ENCODE measurements at regions not wholly inside any gene's neighbourhood (a gene's known extent, or its start where the extent isn't known, plus 50 kb on each side); places are given as distances from the start of the nearest gene placed in this dataset.
"Not testable (repeated sequence)": the region's sequence is repeated elsewhere in the genome, so short reads cannot be mapped to it uniquely, and the experiment has no call there.

DNA sequence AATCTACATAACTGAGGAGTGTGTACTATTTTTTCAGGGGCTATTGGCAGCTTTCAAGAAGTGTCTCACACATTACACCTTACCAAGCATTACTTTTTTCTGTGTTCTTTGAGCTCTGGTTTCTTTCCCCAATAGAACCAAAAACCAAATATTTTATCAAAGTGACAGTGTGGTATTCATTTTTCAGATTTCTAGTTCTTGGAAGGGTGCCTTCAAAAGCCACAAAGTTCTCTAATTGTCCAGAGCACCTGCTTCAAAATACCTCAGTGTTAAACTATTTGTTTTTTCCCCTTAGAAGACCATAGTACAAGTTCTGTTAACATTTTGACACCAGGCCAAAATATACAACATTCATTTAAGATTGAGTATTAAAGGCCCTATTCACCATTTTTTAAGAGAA is 515.7 kb downstream of the ETNK1 start:
- no peak overlapping the region for H3K27ac ChIP-seq
- TF ChIP-seq ZFX (IDR thresholded peaks at IDR 0.05) = no peak
- TF ChIP-seq, protein P1, sequence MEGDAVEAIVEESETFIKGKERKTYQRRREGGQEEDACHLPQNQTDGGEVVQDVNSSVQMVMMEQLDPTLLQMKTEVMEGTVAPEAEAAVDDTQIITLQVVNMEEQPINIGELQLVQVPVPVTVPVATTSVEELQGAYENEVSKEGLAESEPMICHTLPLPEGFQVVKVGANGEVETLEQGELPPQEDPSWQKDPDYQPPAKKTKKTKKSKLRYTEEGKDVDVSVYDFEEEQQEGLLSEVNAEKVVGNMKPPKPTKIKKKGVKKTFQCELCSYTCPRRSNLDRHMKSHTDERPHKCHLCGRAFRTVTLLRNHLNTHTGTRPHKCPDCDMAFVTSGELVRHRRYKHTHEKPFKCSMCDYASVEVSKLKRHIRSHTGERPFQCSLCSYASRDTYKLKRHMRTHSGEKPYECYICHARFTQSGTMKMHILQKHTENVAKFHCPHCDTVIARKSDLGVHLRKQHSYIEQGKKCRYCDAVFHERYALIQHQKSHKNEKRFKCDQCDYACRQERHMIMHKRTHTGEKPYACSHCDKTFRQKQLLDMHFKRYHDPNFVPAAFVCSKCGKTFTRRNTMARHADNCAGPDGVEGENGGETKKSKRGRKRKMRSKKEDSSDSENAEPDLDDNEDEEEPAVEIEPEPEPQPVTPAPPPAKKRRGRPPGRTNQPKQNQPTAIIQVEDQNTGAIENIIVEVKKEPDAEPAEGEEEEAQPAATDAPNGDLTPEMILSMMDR (conservative IDR thresholded peaks at IDR 0.05) = no peak

DNA sequence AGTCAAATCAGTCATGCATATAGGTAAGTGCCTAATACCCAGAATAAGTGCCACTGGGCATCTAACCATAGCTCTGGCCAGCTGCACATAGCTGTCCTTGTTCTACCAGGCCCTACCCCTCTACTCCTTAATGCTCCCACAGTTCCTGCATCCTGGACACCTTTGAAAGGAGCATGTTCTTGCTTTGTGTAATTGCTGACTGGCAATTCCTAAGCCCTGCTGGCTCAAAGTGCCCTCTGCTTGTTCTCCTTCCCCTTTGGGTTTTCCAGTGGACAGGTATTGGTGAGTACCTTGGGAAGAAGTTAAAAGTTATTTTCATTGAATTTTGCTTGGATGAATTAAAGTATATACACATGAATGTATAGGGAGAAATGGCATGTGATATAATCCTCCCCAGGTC is 516.4 kb downstream of the ETNK1 start:
- no peak overlapping the region for H3K27ac ChIP-seq
- TF ChIP-seq, protein P1 (conservative IDR thresholded peaks at IDR 0.05) = no peak
- no peak for TF ChIP-seq ZFX (IDR thresholded peaks at IDR 0.05)

DNA sequence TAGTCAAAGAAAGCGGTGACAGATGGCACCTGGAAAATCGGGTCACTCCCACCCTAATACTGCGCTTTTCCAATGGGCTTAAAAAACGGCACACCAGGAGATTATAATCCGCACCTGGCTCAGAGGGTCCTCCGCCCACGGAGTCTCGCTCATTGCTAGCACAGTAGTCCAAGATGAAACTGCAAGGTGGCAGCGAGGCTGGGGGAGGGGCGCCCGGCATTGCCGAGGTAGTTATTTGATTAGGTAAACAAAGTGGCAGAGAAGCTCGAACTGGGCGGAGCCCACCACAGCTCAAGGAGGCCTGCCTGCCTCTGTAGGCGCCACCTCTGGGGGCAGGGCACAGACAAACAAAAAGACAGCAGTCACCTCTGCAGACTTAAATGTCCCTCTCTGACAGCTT is 521.1 kb downstream of the ETNK1 start:
- H3K27ac ChIP-seq = not testable (repeated sequence)

DNA sequence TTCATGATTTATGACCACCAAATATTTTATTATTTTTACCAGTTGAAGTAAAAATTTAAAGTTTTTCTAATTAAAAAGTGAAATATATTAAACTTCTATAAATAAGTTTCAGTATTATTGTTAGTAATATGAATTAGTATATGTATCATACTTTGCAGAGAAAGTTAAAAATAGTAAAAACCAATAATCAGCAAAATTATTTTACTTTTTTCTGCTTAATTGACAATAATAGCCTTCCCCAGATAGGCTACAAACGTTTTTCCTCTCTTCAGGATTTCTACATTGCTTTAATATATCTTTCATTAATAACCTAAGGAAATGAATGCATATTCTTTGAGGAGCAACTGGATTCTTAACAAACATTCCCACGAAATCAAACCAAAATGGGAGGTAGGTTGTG is 543.5 kb downstream of the ETNK1 start:
- TF ChIP-seq, protein P1 (conservative IDR thresholded peaks at IDR 0.05) = no peak
- no peak for TF ChIP-seq ZFX (IDR thresholded peaks at IDR 0.05)
- no peak overlapping the region for H3K27ac ChIP-seq

DNA sequence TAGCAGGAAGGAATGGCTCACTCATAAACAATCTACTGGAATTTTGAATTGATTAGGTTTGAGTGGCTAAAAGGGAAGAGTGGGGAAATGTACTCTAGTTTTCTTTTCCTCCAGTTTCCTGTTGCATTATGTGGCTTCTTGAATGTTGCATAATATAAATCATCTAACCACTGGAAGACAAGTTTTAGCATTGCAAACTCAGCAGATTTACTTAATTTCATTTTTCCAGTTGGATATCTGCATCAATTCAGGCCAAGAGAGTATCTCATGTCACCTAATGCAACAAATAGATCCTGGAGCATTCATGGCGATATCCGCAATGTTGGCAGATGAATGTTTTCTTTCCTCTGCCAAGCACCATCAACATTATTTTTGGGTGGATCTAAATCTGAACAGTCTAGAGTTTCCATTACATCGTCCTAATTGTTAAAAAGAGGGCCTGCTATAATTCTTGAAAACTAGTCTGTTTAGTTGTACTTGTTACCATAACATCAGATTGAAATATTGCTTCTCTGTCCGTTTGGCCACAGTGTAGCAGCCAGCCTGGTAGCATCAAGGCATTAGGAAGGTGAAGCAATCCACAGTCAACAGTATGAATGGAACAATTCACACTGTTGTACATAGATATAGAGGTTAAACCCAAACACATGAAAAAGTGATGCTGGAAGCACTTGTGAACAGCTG is 544.2 kb downstream of the ETNK1 start:
- TF ChIP-seq ZFX (IDR thresholded peaks at IDR 0.05) = no peak
- TF ChIP-seq, protein P1 (conservative IDR thresholded peaks at IDR 0.05) = no peak

DNA sequence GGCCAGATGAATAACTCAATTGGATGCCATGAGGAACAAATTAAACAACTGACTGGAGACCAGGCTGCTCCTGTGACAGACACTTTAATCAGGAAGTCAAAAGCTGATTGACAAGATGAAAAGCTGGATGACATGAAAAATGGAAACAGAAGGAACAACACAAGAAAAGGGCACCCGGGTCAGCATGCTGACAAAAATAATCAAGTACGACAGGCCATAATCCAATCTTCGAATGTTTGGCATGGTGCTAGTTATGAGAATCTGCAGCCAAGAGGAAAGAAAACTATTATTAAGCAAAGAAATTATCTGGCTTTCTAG is 544.7 kb downstream of the ETNK1 start:
- no peak overlapping the region for H3K27ac ChIP-seq
- TF ChIP-seq, protein P1 (conservative IDR thresholded peaks at IDR 0.05) = no peak
- no peak for TF ChIP-seq ZFX (IDR thresholded peaks at IDR 0.05)

More for the DNA sequence above, 544.2 kb downstream of the ETNK1 start:
- no peak overlapping the region for H3K27ac ChIP-seq

DNA sequence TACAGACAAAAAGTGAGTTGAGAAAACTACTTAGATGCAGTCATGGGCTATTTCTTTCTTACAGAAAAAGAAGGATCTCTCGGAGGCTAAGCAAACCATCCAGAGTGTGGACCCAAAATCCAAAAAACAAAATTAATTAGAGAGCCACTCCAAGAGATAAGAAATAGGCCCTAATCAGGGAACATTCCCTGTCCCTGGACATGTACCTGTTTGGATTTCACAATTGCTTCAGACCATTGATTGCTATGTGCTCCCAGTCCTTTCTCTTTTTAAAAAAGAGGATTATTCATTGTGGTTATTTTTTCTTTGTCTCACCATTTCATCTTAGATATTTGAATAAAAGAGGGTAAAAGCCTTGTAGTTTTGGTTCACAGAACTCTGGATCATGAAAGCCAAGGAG is 549.9 kb downstream of the ETNK1 start:
- H3K27ac ChIP-seq = no peak overlapping the region
- TF ChIP-seq ZFX (IDR thresholded peaks at IDR 0.05) = no peak
- TF ChIP-seq, protein P1 (conservative IDR thresholded peaks at IDR 0.05) = no peak

DNA sequence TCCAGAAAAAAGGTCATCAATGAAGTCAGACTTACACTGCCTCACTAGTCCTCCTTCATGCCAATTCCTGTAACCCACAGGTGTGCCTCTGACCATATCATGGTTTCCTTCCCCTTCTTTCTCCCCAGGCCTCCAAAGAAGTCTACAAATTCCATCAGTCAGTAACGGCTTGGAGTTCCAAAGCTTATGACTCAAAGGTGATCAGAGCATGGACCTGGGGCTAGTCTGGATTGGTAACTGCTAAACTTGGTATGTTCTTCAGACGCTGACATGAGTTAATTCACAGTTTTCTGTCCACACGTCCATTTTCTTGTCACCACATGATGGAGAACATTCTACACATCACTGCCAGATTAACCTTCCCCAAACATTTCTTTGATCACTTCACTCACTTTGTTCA is 560.4 kb downstream of the ETNK1 start:
- H3K27ac ChIP-seq = no peak overlapping the region
- no peak for TF ChIP-seq ZFX (IDR thresholded peaks at IDR 0.05)
- TF ChIP-seq, protein P1 (conservative IDR thresholded peaks at IDR 0.05) = no peak

Measured in C4-2B (cell line).